ENCODE measurements at regions not wholly inside any gene's neighbourhood (a gene's known extent, or its start where the extent isn't known, plus 50 kb on each side); places are given as distances from the start of the nearest gene placed in this dataset.

DNA sequence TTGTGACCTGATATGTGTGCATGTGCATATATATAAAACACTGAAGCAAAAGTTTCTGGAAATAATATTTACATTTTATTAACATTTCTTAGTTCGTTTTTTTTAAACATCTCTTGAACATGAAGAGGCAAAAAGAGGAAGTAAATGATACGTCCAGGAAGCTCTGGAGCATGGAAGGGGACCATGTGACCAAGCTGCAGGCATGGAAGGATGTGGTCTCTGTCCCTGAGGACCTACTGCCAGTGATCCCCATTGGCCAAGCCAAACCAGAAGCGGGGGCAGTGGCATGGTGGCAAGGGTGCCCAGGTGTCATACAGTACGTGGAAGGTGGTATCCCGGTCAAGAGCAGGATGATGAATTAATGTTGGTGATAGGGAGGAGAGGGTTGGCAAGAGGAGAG is 268.3 kb upstream of the PROX1 start:
- no peak for TF ChIP-seq POLR2A (IDR thresholded peaks at IDR 0.05)
- TF ChIP-seq, protein P1, sequence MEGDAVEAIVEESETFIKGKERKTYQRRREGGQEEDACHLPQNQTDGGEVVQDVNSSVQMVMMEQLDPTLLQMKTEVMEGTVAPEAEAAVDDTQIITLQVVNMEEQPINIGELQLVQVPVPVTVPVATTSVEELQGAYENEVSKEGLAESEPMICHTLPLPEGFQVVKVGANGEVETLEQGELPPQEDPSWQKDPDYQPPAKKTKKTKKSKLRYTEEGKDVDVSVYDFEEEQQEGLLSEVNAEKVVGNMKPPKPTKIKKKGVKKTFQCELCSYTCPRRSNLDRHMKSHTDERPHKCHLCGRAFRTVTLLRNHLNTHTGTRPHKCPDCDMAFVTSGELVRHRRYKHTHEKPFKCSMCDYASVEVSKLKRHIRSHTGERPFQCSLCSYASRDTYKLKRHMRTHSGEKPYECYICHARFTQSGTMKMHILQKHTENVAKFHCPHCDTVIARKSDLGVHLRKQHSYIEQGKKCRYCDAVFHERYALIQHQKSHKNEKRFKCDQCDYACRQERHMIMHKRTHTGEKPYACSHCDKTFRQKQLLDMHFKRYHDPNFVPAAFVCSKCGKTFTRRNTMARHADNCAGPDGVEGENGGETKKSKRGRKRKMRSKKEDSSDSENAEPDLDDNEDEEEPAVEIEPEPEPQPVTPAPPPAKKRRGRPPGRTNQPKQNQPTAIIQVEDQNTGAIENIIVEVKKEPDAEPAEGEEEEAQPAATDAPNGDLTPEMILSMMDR (IDR thresholded peaks at IDR 0.05) = no peak
- TF ChIP-seq POLR2AphosphoS5 (IDR thresholded peaks at IDR 0.05) = no peak
